Neural progenitor cell (in vitro differentiated cells): ENCODE measurements at regions not wholly inside any gene's neighbourhood (a gene's known extent, or its start where the extent isn't known, plus 50 kb on each side); places are given as distances from the start of the nearest gene placed in this dataset.
"Not testable (repeated sequence)": the region's sequence is repeated elsewhere in the genome, so short reads cannot be mapped to it uniquely, and the experiment has no call there.

ENCODE experiments used
- DNase-seq: peaks from one replicate; pipeline ENCODE4 v3.0.0-alpha.2; 2016; ENCODE audit warnings: low spot score
- H2AFZ ChIP-seq: fragments of 200-600 bp; sonication (generic); replicated peaks from 2 replicates; pipeline ENCODE4 v1.6.1; 2016; ENCODE audit warnings: antibody characterized with exemption
- H3F3A ChIP-seq: fragments of 200-600 bp; sonication (generic); 2 replicates; pipeline ENCODE4 v1.6.1; 2016; ENCODE audit warnings: antibody characterized with exemption, low read depth
- H3K27ac ChIP-seq: fragments of 200-600 bp; sonication (generic); 2 replicates; pipeline ENCODE4 v1.5.1; 2016; ENCODE audit warnings: mild to moderate bottlenecking
- H3K27me3 ChIP-seq: fragments of 200-600 bp; sonication (generic); 2 replicates; pipeline ENCODE4 v1.6.1; 2016; ENCODE audit warnings: mild to moderate bottlenecking, moderate library complexity
- H3K36me3 ChIP-seq: fragments of 200-600 bp; sonication (generic); 2 replicates; pipeline ENCODE4 v1.5.1; 2016
- H3K4me1 ChIP-seq: fragments of 200-600 bp; sonication (generic); 2 replicates; pipeline ENCODE4 v1.6.1; 2016; ENCODE audit warnings: mixed run types
- H3K4me2 ChIP-seq: fragments of 200-600 bp; sonication (generic); 2 replicates; pipeline ENCODE4 v1.6.1; 2016
- H3K4me3 ChIP-seq: fragments of 200-600 bp; sonication (generic); 2 replicates; pipeline ENCODE4 v1.5.1; 2016
- H3K79me2 ChIP-seq: fragments of 200-600 bp; sonication (generic); 2 replicates; pipeline ENCODE4 v1.6.1; 2016; ENCODE audit warnings: low read depth
- H3K9ac ChIP-seq: fragments of 200-600 bp; sonication (generic); 2 replicates; pipeline ENCODE4 v1.6.1; 2016
- H3K9me3 ChIP-seq: fragments of 200-600 bp; sonication (generic); 2 replicates; pipeline ENCODE4 v1.5.1; 2016; ENCODE audit warnings: low read depth
- H4K20me1 ChIP-seq: fragments of 200-600 bp; sonication (generic); 2 replicates; pipeline ENCODE4 v1.6.1; 2016; ENCODE audit warnings: low read depth
- H3K27ac Mint-ChIP-seq: 3 replicates; pipeline ENCODE4 v1.8.0; 2021; ENCODE audit warnings: mixed read lengths
- H3K27me3 Mint-ChIP-seq: 2 replicates; pipeline ENCODE4 v1.8.0; 2022; ENCODE audit warnings: low read depth, mild to moderate bottlenecking, inconsistent platforms, moderate library complexity, mixed read lengths; ENCODE audit not compliant: insufficient read depth
- H3K36me3 Mint-ChIP-seq: 3 replicates; pipeline ENCODE4 v1.8.0; 2021; ENCODE audit warnings: mixed read lengths
- H3K4me1 Mint-ChIP-seq: 3 replicates; pipeline ENCODE4 v1.8.0; 2021; ENCODE audit warnings: mixed read lengths
- H3K4me3 Mint-ChIP-seq: 3 replicates; pipeline ENCODE4 v1.8.0; 2021; ENCODE audit warnings: mild to moderate bottlenecking, moderate library complexity, mixed read lengths
- H3K9me3 Mint-ChIP-seq: 3 replicates; pipeline ENCODE4 v1.8.0; 2020; ENCODE audit warnings: mixed read lengths
- CTCF ChIP-seq: fragments of 200-600 bp; sonication (generic); IDR thresholded peaks from 2 replicates; pipeline ENCODE4 v1.5.1; 2017; ENCODE audit warnings: antibody characterized with exemption, mild to moderate bottlenecking
- EZH2 ChIP-seq: fragments of 200-600 bp; sonication (generic); IDR thresholded peaks from 2 replicates; pipeline ENCODE4 v1.6.1; 2017; ENCODE audit warnings: antibody characterized with exemption, mild to moderate bottlenecking, moderate library complexity
- EZH2phosphoT487 ChIP-seq: fragments of 200-600 bp; sonication (generic); IDR thresholded peaks from 2 replicates; pipeline ENCODE4 v1.6.1; 2017; ENCODE audit warnings: antibody characterized with exemption

DNA sequence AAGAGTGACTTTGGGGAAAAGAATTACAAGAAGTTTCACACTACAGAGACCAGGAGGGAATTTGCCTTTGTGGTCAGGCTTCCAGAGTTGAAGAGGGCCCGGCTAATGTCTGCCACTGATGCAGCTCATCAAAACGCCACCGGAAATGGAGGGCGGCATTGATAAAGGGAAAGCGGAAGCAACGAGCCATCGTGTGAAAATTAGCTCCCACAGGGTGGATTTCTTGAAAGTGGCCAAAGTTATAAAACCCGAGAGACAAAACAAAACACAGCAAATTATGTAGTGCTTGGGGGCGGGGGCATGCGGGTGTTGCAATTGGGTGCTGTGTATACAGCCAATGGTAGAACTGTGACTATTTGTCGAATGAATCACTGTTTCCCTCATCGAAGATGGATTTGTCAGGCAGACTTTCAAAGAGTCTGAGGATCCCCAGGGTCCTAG, 113.0 kb downstream of the ADAMTS15 start:
- Histone ChIP-seq H2AFZ (no peak overlapping the region), H3K4me3 (no peak overlapping the region), H3K27me3 (no peaks in the 10 kb centered on the region), H3K4me2 (no peak overlapping the region), H3K4me1 (no peaks in the 10 kb centered on the region), H3F3A (no peaks in the 10 kb centered on the region), H3K9ac (no peak overlapping the region), H3K36me3 (no peaks in the 10 kb centered on the region), H3K79me2 (no peaks in the 10 kb centered on the region), H4K20me1 (no peaks in the 10 kb centered on the region), H3K9me3 (no peaks in the 10 kb centered on the region), H3K27ac (no peak overlapping the region)
- Mint-ChIP-seq H3K4me3 (no peak overlapping the region), H3K27me3 (no peaks in the 10 kb centered on the region), H3K4me1 (no peaks in the 10 kb centered on the region), H3K27ac (no peak overlapping the region), H3K9me3 (no peaks in the 10 kb centered on the region), H3K36me3 (no peaks in the 10 kb centered on the region)
- DNase-seq, result no peak
- no peak for TF ChIP-seq EZH2
- TF ChIP-seq CTCF, result no peak
- no peak for TF ChIP-seq EZH2phosphoT487

GRCh38 chr11:130562549-130562948, 114.1 kb downstream of the ADAMTS15 start:
- Mint-ChIP-seq H3K4me1 (no peaks in the 10 kb centered on the region), H3K27me3 (no peaks in the 10 kb centered on the region), H3K4me3 (no peak overlapping the region), H3K27ac (no peak overlapping the region), H3K9me3 (no peaks in the 10 kb centered on the region), H3K36me3 (no peaks in the 10 kb centered on the region)
- Histone ChIP-seq H4K20me1 (no peaks in the 10 kb centered on the region), H3K27ac (no peak overlapping the region), H3K27me3 (no peaks in the 10 kb centered on the region), H3K4me2 (no peak overlapping the region), H3K9ac (no peak overlapping the region), H3K79me2 (no peaks in the 10 kb centered on the region), H2AFZ (no peak overlapping the region), H3K4me3 (no peak overlapping the region), H3K36me3 (no peaks in the 10 kb centered on the region), H3F3A (no peaks in the 10 kb centered on the region), H3K4me1 (no peaks in the 10 kb centered on the region), H3K9me3 (no peaks in the 10 kb centered on the region)
- no peak for TF ChIP-seq CTCF
- TF ChIP-seq EZH2phosphoT487, result no peak
- TF ChIP-seq EZH2, result no peak
- DNase-seq, result no peak

DNA sequence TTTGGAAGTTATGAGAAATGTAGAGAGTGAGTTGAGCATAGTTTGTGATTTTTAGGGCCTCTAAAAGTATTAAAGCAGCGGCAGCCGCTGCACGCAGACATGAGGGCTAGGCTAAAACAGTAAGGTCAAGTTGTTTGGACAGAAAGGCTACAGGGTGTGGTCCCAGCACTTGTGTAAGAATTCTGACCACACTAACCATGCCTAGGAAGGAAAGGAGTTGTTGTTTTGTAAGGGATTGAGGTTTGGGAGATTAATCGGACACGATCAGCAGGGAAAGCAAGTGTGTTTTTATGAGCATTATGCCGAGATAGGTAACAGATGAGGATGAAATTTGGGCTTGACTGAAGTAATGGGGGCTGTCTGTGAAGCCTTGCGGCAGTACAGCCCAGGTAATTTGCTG, 117.9 kb downstream of the ADAMTS15 start:
- H3K4me3 Mint-ChIP-seq, H3K36me3 Mint-ChIP-seq, H3K4me2 ChIP-seq, H3K9ac ChIP-seq, H3F3A ChIP-seq, DNase-seq, H3K9me3 ChIP-seq, H3K27me3 Mint-ChIP-seq, H3K27ac ChIP-seq, H4K20me1 ChIP-seq, H3K9me3 Mint-ChIP-seq, H3K4me1 Mint-ChIP-seq, H3K79me2 ChIP-seq, H3K4me3 ChIP-seq, H2AFZ ChIP-seq, H3K27me3 ChIP-seq, H3K27ac Mint-ChIP-seq, H3K4me1 ChIP-seq, H3K36me3 ChIP-seq: not testable (repeated sequence)

DNA sequence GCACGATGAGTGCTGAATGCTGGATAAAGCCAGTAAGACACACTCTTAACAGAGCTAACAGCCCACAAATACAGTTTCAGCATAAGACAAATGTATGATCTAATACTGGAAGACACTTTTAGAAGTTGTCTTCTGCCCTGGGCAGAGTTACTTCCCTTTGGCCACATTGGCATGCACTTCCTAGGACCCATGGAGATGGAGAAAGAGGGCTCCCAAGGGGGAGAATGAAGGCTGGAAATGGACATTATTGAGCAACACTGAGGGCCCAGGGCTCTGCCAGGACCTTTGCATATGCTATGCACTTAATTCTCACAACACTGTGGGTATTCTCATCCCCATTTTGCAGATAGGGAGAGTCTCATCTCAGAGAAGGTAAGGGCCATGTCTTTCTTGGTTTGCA, 123.1 kb downstream of the ADAMTS15 start:
- Mint-ChIP-seq H3K27me3 (peaks cover 4% of the 10 kb centered on the region), H3K4me3 (no peak overlapping the region), H3K9me3 (peaks cover 2% of the 10 kb centered on the region), H3K36me3 (no peaks in the 10 kb centered on the region), H3K4me1 (no peaks in the 10 kb centered on the region), H3K27ac (no peak overlapping the region)
- Histone ChIP-seq H3K79me2 (no peaks in the 10 kb centered on the region), H3K9me3 (no peaks in the 10 kb centered on the region), H3K4me1 (no peaks in the 10 kb centered on the region), H3K4me2 (no peak overlapping the region), H3K27me3 (no peaks in the 10 kb centered on the region), H3F3A (no peaks in the 10 kb centered on the region), H3K36me3 (no peaks in the 10 kb centered on the region), H3K9ac (no peak overlapping the region), H4K20me1 (no peaks in the 10 kb centered on the region), H2AFZ (no peak overlapping the region), H3K27ac (no peak overlapping the region), H3K4me3 (no peak overlapping the region)
- TF ChIP-seq CTCF, result no peak
- TF ChIP-seq EZH2, result no peak
- DNase-seq, result no peak
